LNCAP (cell line): ENCODE measurements at regions not wholly inside any gene's neighbourhood (a gene's known extent, or its start where the extent isn't known, plus 50 kb on each side); places are given as distances from the start of the nearest gene placed in this dataset.

Experiments used
- CTCF ChIP-seq: fragments of 450-650 bp; IDR thresholded peaks from 2 replicates; pipeline ENCODE4 v1.5.1; 2017; ENCODE audit warnings: mild to moderate bottlenecking

- TF ChIP-seq CTCF = no peak
Observed at GRCh38 chr13:81148822-81149221, 807.9 kb upstream of the SPRY2 start.

GRCh38 chr13:81142306-81142999 lies 801.5 kb upstream of the SPRY2 start:
- TF ChIP-seq CTCF = peak; percentile 23; the same call in 1 of the 2 replicates

- no peak for TF ChIP-seq CTCF
Observed at GRCh38 chr13:81140675-81141074, 799.7 kb upstream of the SPRY2 start.

GRCh38 chr13:81139987-81140386 lies 799.1 kb upstream of the SPRY2 start:
- TF ChIP-seq CTCF = no peak

- no peak for TF ChIP-seq CTCF
Observed at GRCh38 chr13:81138353-81138980, 797.5 kb upstream of the SPRY2 start.

GRCh38 chr13:81133066-81133465 lies 792.1 kb upstream of the SPRY2 start:
- TF ChIP-seq CTCF = no peak

GRCh38 chr13:81117416-81117815 lies 776.5 kb upstream of the SPRY2 start:
- no peak for TF ChIP-seq CTCF
